Stomach (tissue), 4 donors: ENCODE measurements at regions not wholly inside any gene's neighbourhood (a gene's known extent, or its start where the extent isn't known, plus 50 kb on each side); places are given as distances from the start of the nearest gene placed in this dataset.

ENCODE experiments used
- POLR2A ChIP-seq, 4 donors: fragments of 450-650 bp; IDR thresholded peaks; one replicate each; pipeline ENCODE4 v1.6.1; 2016; ENCODE audit warnings: antibody characterized with exemption in 4 of 4, control low read depth in 2 of 4, mild to moderate bottlenecking in 1 of 4, moderate library complexity in 1 of 4
- TF ChIP-seq, protein P1 (sequence below), 7 experiments: fragments of 450-650 bp in 4 of 7; fragments of 200-600 bp in 3 of 7; sonication (generic) in 3 of 7; IDR thresholded peaks; one replicate each; pipeline ENCODE4 v1.5.1; 2016 to 2019; ENCODE audit warnings: antibody characterized with exemption in 7 of 7, control low read depth in 2 of 7, mild to moderate bottlenecking in 1 of 7

DNA sequence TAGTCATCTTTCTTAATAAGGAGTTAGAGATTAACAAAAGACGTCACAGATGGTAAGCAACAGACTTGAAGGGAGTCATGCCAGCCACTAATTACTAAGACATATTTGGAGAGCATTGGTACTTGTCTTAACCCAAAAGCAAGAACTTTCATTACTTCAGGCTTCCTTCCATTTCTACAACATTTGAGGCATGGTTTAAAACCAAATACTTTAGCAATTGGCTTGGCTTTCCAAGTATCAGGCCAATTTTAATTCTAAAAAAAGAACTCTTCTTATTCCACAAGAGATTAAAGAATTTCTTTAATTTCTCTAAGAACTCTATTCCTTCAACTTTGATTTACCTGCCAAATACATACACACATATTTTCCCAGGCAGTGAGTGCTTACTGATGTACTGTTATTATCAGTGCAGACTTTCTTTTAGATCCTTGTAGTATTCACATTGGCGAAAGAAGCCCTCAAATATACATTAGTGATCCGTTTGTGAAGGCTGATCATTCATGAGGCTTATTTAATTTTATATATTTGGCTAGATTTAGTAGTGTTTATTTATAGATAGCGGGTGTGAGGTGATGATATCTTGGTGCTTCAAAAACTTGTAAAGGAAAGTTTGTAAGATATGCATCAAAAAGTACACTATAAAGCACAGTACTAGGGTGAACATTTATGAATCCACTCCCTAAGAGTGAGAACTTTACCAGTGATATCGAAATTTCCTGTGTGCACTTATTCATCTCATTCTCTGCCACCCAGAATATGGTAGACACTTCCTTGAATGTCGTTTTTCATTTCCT is 229.2 kb downstream of the MFSD1 start:
- TF ChIP-seq POLR2A (IDR thresholded peaks at IDR 0.05), result no peak
- TF ChIP-seq, protein P1, sequence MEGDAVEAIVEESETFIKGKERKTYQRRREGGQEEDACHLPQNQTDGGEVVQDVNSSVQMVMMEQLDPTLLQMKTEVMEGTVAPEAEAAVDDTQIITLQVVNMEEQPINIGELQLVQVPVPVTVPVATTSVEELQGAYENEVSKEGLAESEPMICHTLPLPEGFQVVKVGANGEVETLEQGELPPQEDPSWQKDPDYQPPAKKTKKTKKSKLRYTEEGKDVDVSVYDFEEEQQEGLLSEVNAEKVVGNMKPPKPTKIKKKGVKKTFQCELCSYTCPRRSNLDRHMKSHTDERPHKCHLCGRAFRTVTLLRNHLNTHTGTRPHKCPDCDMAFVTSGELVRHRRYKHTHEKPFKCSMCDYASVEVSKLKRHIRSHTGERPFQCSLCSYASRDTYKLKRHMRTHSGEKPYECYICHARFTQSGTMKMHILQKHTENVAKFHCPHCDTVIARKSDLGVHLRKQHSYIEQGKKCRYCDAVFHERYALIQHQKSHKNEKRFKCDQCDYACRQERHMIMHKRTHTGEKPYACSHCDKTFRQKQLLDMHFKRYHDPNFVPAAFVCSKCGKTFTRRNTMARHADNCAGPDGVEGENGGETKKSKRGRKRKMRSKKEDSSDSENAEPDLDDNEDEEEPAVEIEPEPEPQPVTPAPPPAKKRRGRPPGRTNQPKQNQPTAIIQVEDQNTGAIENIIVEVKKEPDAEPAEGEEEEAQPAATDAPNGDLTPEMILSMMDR (IDR thresholded peaks at IDR 0.05), result no peak
